Chondrocyte (in vitro differentiated cells): ENCODE measurements at regions not wholly inside any gene's neighbourhood (a gene's known extent, or its start where the extent isn't known, plus 50 kb on each side); places are given as distances from the start of the nearest gene placed in this dataset.

Source experiments
- DNase-seq: peaks from one replicate; pipeline ENCODE4 v3.0.0; 2021; ENCODE audit warnings: mixed read lengths, low spot score
- H3K27ac Mint-ChIP-seq: one replicate; pipeline ENCODE4 v1.8.0; 2021; ENCODE audit warnings: mild to moderate bottlenecking, moderate library complexity, mixed read lengths; ENCODE audit not compliant: unreplicated experiment
- H3K27me3 Mint-ChIP-seq: 2 replicates; pipeline ENCODE4 v1.8.0; 2021; ENCODE audit warnings: low read depth, mixed read lengths
- H3K36me3 Mint-ChIP-seq: 2 replicates; pipeline ENCODE4 v1.8.0; 2021; ENCODE audit warnings: low read depth, mixed read lengths
- H3K4me1 Mint-ChIP-seq: 2 replicates; pipeline ENCODE4 v1.8.0; 2021; ENCODE audit warnings: low read depth, mild to moderate bottlenecking, mixed read lengths
- H3K4me3 Mint-ChIP-seq: one replicate; pipeline ENCODE4 v1.8.0; 2021; ENCODE audit warnings: mild to moderate bottlenecking, moderate library complexity, mixed read lengths; ENCODE audit not compliant: unreplicated experiment
- H3K9me3 Mint-ChIP-seq: 2 replicates; pipeline ENCODE4 v1.8.0; 2021; ENCODE audit warnings: low read depth, mixed read lengths
- CTCF ChIP-seq: fragments of 200-600 bp; sonication (generic); IDR thresholded peaks from 2 replicates; pipeline ENCODE4 v1.5.0; 2021; ENCODE audit warnings: antibody characterized with exemption, mild to moderate bottlenecking, moderate library complexity

- no peak for DNase-seq
- no peaks in the 10 kb centered on the region for H3K27me3 Mint-ChIP-seq
- no peak for TF ChIP-seq CTCF
- peaks cover 19% of the 10 kb centered on the region for H3K4me1 Mint-ChIP-seq
- H3K27ac Mint-ChIP-seq, result peak overlapping the region; percentile 4
- H3K9me3 Mint-ChIP-seq, result peaks cover 3% of the 10 kb centered on the region
- no peaks in the 10 kb centered on the region for H3K36me3 Mint-ChIP-seq
- H3K4me3 Mint-ChIP-seq, result no peak overlapping the region
Observed at GRCh38 chr5:126096442-126097006, 326.7 kb upstream of the GRAMD2B start.

GRCh38 chr5:126097876-126098275 lies 325.3 kb upstream of the GRAMD2B start:
- no peak for TF ChIP-seq CTCF
- no peaks in the 10 kb centered on the region for H3K36me3 Mint-ChIP-seq
- DNase-seq, result no peak
- peaks cover 19% of the 10 kb centered on the region for H3K4me1 Mint-ChIP-seq
- peaks cover 3% of the 10 kb centered on the region for H3K9me3 Mint-ChIP-seq
- peak overlapping the region; percentile 53 for H3K27ac Mint-ChIP-seq
- no peaks in the 10 kb centered on the region for H3K27me3 Mint-ChIP-seq
- H3K4me3 Mint-ChIP-seq, result no peak overlapping the region

- no peak for DNase-seq
- Mint-ChIP-seq H3K4me1 (peaks cover 19% of the 10 kb centered on the region), H3K9me3 (peaks cover 3% of the 10 kb centered on the region), H3K36me3 (no peaks in the 10 kb centered on the region), H3K27me3 (no peaks in the 10 kb centered on the region), H3K4me3 (no peak overlapping the region), H3K27ac (peak overlapping the region; percentile 53)
- TF ChIP-seq CTCF, result no peak
Observed at GRCh38 chr5:126098330-126099017, 324.7 kb upstream of the GRAMD2B start.

- H3K9me3 Mint-ChIP-seq, result peaks cover 3% of the 10 kb centered on the region
- peaks cover 19% of the 10 kb centered on the region for H3K4me1 Mint-ChIP-seq
- no peak overlapping the region for H3K4me3 Mint-ChIP-seq
- no peak overlapping the region for H3K27ac Mint-ChIP-seq
- H3K27me3 Mint-ChIP-seq, result no peaks in the 10 kb centered on the region
- DNase-seq, result no peak
- no peak for TF ChIP-seq CTCF
- H3K36me3 Mint-ChIP-seq, result no peaks in the 10 kb centered on the region
Observed at GRCh38 chr5:126099077-126099476, 324.1 kb upstream of the GRAMD2B start.

GRCh38 chr5:126100767-126101166 lies 322.4 kb upstream of the GRAMD2B start:
- H3K4me3 Mint-ChIP-seq, result no peak overlapping the region
- peaks cover 3% of the 10 kb centered on the region for H3K9me3 Mint-ChIP-seq
- no peaks in the 10 kb centered on the region for H3K36me3 Mint-ChIP-seq
- H3K27ac Mint-ChIP-seq, result no peak overlapping the region
- peak; percentile 41 for TF ChIP-seq CTCF
- H3K4me1 Mint-ChIP-seq, result peaks cover 19% of the 10 kb centered on the region
- DNase-seq, result no peak
- no peaks in the 10 kb centered on the region for H3K27me3 Mint-ChIP-seq
